ENCODE measurements at regions not wholly inside any gene's neighbourhood (a gene's known extent, or its start where the extent isn't known, plus 50 kb on each side); places are given as distances from the start of the nearest gene placed in this dataset.

GRCh38 chr7:120165227-120165626, 107.7 kb upstream of the KCND2 start:
- H3K4me2 ChIP-seq (ENCODE audit: control insufficient read depth, extremely low read depth, insufficient read depth, low read depth, low read length): no peak overlapping the region
- no peaks in the 10 kb centered on the region for H3K36me3 ChIP-seq (ENCODE audit: control insufficient read depth in 2 of 2, extremely low read depth in 1 of 2, insufficient read depth in 2 of 2, low read length in 2 of 2)
- H3K27me3 ChIP-seq (ENCODE audit: control insufficient read depth, extremely low read depth, insufficient read depth, low read length): no peaks in the 10 kb centered on the region
- no peak overlapping the region for H2AFZ ChIP-seq (ENCODE audit: control insufficient read depth, low read length)
- no peak overlapping the region for H3K27ac ChIP-seq (ENCODE audit: control insufficient read depth, insufficient read depth, low read length)
- no peaks in the 10 kb centered on the region for H3K9me1 ChIP-seq (ENCODE audit: control insufficient read depth, extremely low read depth, insufficient read depth, low read length)
- FAIRE-seq: no peak
- H3K79me2 ChIP-seq (ENCODE audit: control insufficient read depth, insufficient read depth, low read length): no peaks in the 10 kb centered on the region
- H3K4me3 ChIP-seq (ENCODE audit: control insufficient read depth in 2 of 3, extremely low read depth in 1 of 3, insufficient read depth in 2 of 3, low read depth in 1 of 3, low read length in 3 of 3): no peak overlapping the region
- H4K20me1 ChIP-seq (ENCODE audit: control insufficient read depth, extremely low read depth, insufficient read depth, low read length): no peaks in the 10 kb centered on the region
- H3K4me1 ChIP-seq (ENCODE audit: control insufficient read depth, extremely low read depth, insufficient read depth, low read length): no peaks in the 10 kb centered on the region
- TF ChIP-seq EZH2 (IDR thresholded peaks at IDR 0.05; ENCODE audit: low read length) (no peak), CTCF (optimal IDR thresholded peaks at IDR 0.05 in 1 of 3, IDR thresholded peaks at IDR 0.05 in 1 of 3, conservative IDR thresholded peaks at IDR 0.05 in 1 of 3; ENCODE audit: extremely low read depth in 1 of 3, insufficient read depth in 2 of 3, low read length in 3 of 3) (no peak)
- H3K9ac ChIP-seq (ENCODE audit: control insufficient read depth, extremely low read depth, insufficient read depth, low read length): no peak overlapping the region
- H3K9me3 ChIP-seq (ENCODE audit: control insufficient read depth, low read depth, low read length): no peaks in the 10 kb centered on the region
- dilution Hi-C loops (cut with MboI; ENCODE audit: extremely low pct_ligation_motif_present, low sequenced_read_pairs): no loop called here
- DNase-seq (ENCODE audit: low read depth, low spot score): no peak

- FAIRE-seq (no peak), DNase-seq (ENCODE audit: low read depth, low spot score) (no peak)
- Histone ChIP-seq H3K9ac (ENCODE audit: control insufficient read depth, extremely low read depth, insufficient read depth, low read length) (no peak overlapping the region), H3K27me3 (ENCODE audit: control insufficient read depth, extremely low read depth, insufficient read depth, low read length) (no peaks in the 10 kb centered on the region), H3K4me1 (ENCODE audit: control insufficient read depth, extremely low read depth, insufficient read depth, low read length) (peaks cover 14% of the 10 kb centered on the region), H3K27ac (ENCODE audit: control insufficient read depth, insufficient read depth, low read length) (no peak overlapping the region), H4K20me1 (ENCODE audit: control insufficient read depth, extremely low read depth, insufficient read depth, low read length) (no peaks in the 10 kb centered on the region), H3K4me2 (ENCODE audit: control insufficient read depth, extremely low read depth, insufficient read depth, low read depth, low read length) (no peak overlapping the region), H3K36me3 (ENCODE audit: control insufficient read depth in 2 of 2, extremely low read depth in 1 of 2, insufficient read depth in 2 of 2, low read length in 2 of 2) (no peaks in the 10 kb centered on the region), H3K4me3 (ENCODE audit: control insufficient read depth in 2 of 3, extremely low read depth in 1 of 3, insufficient read depth in 2 of 3, low read depth in 1 of 3, low read length in 3 of 3) (no peak overlapping the region), H3K9me1 (ENCODE audit: control insufficient read depth, extremely low read depth, insufficient read depth, low read length) (no peaks in the 10 kb centered on the region), H2AFZ (ENCODE audit: control insufficient read depth, low read length) (no peak overlapping the region), H3K9me3 (ENCODE audit: control insufficient read depth, low read depth, low read length) (no peaks in the 10 kb centered on the region), H3K79me2 (ENCODE audit: control insufficient read depth, insufficient read depth, low read length) (no peaks in the 10 kb centered on the region)
- TF ChIP-seq EZH2 (IDR thresholded peaks at IDR 0.05; ENCODE audit: low read length): no peak
- TF ChIP-seq CTCF (optimal IDR thresholded peaks at IDR 0.05 in 1 of 3, IDR thresholded peaks at IDR 0.05 in 1 of 3, conservative IDR thresholded peaks at IDR 0.05 in 1 of 3; ENCODE audit: extremely low read depth in 1 of 3, insufficient read depth in 2 of 3, low read length in 3 of 3): no peak
- dilution Hi-C loops (cut with MboI; ENCODE audit: extremely low pct_ligation_motif_present, low sequenced_read_pairs): no loop called here
These were observed 104.9 kb upstream of the KCND2 start for GRCh38 chr7:120168066-120168465.

Measured in keratinocyte (primary cell).